Ammon's horn (tissue), 1 donor: ENCODE measurements at regions not wholly inside any gene's neighbourhood (a gene's known extent, or its start where the extent isn't known, plus 50 kb on each side); places are given as distances from the start of the nearest gene placed in this dataset.
"Not testable (repeated sequence)": the region's sequence is repeated elsewhere in the genome, so short reads cannot be mapped to it uniquely, and the experiment has no call there.

Experiments used
- DNase-seq: peaks from one replicate; pipeline ENCODE4 v3.0.0-alpha.2; 2016; ENCODE audit warnings: low spot score

DNA sequence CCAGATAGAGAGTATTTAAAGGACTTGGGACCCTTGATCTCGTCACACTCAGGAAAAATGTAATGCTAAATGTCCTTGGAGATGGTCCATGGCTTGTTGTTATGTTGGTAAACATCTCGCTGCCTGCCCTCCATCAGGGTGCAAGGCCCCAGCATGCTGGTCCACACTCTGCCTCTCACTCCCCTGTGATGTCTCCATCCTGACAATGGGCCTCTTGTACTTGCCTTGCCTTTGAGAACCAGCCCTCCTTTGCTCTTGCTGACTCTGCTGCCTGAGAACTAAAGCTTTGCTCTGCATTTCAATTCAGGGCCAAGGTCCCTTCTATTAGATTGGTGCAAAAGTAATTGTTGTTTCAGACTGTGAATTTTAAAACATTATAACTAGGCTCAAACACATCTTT, 131.0 kb upstream of the LMNTD1 start:
- DNase-seq: peak; percentile 69

DNA sequence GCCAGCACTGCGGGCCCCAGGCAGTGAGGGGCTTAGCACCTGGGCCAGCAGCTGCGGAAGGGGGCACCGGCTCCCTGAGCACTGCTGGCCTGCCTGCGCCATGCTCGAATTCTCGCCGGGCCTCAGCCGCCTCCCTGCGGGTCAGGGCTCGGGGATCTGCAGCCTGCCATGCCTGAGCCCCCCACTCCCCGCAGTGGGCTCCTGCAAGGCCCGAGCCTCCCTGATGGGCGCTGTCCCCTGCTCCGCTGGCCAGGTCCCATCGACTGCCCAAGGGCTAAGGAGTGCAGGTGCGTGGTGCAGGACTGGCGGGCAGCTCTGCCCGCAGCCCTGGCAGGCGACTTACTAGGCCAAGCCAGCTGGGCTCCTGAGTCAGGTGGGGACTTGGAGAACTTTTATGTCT, 133.3 kb upstream of the LMNTD1 start:
- no peak for DNase-seq

DNA sequence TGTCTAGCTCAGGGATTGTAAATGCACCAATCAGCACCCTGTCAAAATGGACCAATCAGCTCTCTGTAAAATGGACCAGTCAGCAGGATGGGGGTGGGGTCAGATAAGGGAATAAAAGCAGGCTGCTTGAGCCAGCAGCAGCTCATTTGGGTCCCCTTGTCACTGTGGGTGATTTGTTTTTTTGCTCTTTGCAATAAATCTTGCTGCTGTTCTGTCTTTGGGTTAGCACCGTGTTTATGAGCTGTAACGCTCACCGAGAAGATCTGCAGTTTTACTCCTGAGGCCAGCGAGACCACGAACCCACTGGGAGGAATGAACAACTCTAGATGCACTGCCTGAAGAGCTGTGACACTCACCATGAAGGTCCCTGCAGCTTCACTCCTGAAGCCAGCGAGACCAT, 134.1 kb upstream of the LMNTD1 start:
- no peak for DNase-seq

DNA sequence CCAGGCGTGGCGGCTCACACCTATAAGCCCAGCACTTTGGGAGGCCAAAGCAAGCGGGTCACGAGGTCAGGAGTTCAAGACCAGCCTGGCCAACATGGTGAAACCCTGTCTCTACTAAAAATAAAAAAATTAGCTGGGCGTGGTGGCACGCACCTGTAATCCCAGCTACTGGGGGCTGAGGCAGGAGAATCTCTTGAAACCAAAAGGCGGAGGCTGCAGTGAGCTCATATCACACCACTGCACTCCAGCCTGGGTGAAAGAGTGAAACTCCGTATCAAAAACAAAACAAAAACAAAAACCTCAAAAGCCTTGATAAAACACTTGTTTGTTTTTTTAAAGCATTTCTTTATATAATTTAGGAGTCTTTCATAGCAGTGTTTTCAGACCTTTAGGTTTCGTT, 135.8 kb upstream of the LMNTD1 start:
- not testable (repeated sequence) for DNase-seq

DNA sequence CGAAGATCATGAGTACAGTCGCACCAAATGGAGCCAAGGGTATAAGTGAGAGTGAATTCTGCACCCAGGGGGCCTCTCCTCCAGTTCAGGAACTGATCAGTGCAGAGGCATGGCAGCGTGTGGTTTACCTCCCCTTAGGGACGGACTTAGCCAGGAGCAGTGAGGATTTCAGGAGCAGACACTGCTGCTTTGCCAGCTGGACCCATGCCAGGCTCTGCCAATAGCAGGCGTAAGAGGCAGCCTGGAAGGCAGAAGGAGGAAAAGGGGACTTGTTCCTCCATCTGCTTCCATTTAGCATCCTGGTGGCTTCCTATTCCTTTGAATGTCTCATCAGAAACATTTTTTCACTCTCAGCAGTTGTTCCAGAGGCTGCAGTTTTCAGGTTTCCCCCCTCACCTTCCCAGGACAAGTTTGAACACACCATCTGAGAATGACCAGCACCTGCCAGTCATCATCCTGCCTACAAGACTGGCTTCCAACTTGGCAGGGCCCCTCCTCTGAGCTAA, 137.0 kb upstream of the LMNTD1 start:
- peak; percentile 62 for DNase-seq

DNA sequence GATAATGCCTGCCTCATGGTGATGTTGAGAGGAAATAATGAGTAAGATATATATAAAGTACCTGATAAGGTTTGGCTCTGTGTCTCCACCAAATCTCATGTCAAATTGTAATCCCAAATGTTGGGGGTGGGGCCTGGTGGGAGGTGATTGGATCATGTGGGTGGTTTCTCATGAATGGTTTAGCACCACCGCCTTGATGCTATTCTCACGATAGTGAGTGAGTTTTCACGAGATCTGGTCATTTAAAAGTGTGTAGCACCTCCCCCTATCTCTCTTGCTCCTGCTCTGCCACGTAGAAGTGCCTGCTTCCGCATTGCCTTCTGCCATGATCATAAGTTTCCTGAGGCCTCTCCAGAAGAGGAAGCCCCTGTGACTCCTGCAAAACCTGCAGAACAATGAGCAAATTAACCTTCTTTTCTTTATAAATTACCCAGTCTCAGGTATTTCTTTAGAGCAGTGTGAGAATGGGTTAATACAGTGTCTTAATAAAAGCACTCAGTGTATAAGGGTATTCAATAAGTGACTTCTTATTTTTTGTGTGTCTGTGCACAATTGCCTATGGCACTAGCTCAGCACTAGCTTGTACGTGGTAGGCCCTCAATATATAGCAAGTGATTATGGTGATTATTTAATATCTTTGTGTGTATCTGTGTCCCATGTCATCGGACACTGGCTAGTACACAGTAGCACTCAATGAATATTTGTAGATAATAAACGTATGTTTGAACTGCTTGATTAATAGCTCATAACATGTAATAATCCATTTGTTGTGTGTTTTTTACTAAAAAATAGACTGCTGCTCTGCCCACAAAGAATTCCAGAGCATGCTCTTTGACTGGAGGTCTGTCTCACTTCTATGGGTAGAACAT, 138.1 kb upstream of the LMNTD1 start:
- DNase-seq: no peak

DNA sequence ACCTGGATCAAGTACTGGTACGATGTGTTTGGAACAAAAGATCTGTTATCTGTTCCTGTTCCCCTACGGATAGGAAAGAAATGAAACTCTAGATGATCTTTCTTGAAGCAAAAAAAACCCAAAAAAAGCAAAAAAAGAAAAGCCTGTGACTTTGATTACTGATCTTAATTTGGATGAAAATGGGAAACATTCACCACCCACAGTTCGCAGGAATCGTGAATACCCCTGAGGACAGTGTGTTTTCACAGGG, 138.7 kb upstream of the LMNTD1 start:
- no peak for DNase-seq

DNA sequence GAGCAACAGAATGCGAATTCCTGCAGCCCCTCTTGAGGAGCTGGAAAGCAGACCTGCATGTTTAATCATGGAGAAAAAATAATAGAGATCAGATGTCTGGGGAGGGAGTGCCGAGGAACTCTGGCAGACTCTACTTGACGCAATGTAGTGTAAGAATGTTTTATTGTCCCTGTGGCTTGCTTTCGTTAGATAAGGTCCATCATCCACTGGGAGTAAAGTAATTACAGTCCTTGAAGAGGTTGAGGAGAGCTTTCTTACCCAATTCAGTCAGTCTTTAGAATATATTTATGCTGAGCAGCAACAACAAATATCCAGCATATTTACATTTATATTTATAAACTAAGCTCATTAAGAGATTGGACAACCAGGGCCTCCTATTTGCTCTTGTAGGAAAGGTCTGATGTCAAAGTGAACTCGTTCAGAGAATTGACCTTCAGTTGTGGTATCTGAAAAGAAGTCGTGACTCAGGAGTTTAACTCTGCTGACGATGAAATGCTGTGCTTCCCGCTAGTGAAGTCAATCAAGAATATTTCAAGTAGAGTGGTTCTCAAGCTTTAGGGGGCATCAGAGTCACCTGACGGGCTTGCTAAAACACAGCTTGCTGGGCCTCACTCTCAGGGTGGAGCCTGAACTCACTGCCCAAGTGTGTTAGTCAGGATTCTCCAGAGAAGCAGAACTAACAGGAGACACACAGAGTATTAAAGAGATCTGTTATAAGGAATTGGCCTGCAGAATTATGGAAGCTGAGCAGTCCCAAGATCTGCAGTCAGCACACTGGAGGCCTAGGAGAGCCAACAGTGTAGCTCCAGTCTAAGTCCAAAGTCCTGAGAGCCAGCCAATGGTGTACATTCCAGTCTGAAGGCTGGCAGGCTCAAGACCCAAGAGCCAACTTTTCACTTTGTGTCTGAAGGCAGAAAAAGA, 139.3 kb upstream of the LMNTD1 start:
- DNase-seq: peak; percentile 9

DNA sequence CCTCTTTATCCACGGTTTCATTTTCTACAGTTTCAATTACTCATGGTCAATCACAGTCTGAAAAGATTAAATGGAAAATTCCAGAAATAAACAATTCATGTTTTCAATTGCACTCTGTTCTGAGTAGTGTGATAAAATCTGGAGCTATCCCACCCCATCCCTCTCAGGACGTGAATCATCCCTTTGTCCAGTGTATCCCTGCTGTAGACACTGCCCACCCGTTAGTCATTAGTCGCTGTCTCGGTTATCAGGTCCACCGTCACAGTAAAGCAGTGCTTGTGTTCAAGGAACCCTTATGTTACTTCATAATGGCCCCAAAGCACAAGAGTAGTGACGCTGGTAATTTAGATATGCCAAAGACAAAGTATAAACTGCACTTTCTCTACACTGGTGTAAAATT, 141.0 kb upstream of the LMNTD1 start:
- DNase-seq: peak; percentile 49

DNA sequence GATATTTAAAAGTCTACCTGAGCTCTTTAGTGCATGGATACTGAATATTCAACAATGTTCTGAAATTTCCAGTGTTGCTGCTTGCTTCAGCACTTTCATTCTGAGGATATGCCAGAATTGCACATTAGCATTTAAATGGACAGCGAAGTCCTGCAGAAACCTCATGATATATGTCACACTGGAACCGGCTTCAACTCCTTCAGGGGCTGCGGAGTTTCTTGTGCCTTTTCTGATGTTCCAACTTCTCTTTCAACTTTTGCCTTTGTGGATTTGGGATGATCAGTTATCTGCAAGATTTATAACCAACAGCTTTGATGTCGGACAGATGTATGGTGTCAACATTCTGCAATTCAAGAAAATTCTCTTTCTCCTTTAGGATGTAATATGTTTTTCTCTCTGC, 142.5 kb upstream of the LMNTD1 start:
- DNase-seq: no peak

DNA sequence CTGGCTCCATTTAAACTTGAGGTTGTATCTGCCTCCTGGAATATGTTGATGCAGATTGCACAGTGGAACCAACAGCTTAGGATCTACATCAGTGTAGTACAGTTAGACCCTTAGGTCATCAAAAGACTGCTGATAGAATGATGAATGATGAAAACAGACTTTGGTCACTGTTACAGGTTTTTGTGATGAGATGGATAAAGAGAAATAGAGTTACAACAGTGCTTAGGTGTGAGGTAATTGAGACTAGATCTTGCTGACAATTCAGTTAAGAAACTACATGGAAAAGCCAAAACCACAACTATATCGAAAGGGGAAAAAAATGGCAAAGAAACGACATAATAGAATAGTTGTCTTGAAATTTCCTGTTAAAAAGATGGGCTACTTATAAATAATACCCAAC, 145.7 kb upstream of the LMNTD1 start:
- no peak for DNase-seq

DNA sequence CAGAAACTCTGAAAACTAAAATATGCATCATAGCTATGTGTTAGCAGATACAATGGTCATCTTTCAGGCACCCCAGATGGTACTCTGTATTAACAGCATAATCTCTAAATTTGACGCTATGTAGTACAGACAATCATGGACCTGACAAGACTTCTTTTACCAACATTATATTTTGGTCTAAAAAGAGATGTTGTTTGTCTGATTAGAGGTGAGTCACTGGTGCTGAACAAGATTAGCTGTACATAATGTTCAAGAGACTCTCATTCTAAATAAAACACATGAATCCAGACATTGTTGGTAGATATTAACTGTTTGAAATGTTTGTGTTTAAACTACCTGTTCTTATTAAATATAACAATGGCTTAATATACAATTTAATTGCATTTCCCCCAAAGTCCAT, 146.4 kb upstream of the LMNTD1 start:
- no peak for DNase-seq

DNA sequence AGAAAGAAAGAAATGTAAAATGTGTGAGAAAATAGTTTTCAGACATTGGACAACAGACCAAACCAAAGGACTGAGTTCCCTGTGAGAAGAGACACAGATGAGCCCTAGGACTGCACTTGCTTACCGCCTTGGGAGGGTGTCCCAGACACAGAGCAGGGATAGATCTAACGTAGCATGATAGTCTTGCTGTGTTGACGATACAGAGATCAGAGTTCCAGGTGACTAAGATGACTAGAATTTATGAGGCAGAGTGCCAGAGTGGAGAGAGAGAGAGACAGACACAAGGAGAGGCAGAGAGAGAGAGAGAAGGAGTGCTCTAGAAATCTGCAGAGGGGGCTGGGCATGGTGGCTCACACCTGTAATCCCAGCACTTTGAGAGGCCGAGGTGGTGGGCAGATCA, 148.2 kb upstream of the LMNTD1 start:
- no peak for DNase-seq

DNA sequence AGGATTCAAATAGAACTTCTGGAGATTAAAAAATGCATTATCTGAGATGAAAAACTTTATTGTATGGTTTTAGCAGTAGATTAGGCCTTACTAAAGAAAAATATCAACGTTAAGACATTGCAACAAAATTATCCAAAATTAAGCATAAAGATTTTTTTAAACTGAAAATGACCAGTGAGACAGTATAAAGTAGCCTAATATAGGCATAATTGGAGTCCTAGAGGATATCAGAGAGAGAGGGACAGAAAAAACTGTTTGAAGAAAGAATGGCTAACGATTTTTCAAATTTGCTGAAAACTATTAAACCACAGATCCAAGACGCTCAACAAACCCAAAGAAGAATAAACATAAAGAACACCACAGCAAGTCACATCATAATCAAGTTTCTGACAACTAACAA, 149.5 kb upstream of the LMNTD1 start:
- DNase-seq: no peak

DNA sequence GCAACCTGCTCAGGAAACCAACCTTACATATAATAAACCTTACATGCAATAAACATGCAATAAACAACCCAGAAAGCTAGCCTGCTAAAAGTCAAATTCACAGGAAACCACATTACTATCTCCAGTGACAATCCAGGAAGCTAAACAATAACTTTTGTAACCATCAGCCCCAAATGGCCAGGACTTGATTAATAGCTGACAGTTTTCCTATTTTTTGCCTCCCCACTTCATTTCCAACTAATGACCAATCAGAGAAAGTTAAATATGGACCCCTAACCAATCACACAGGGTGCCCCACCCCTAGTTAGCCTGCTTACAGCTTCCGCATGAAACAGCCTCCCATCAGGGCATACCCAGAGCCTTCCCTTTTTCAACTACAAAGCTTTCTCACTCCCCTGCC, 152.2 kb upstream of the LMNTD1 start:
- no peak for DNase-seq

DNA sequence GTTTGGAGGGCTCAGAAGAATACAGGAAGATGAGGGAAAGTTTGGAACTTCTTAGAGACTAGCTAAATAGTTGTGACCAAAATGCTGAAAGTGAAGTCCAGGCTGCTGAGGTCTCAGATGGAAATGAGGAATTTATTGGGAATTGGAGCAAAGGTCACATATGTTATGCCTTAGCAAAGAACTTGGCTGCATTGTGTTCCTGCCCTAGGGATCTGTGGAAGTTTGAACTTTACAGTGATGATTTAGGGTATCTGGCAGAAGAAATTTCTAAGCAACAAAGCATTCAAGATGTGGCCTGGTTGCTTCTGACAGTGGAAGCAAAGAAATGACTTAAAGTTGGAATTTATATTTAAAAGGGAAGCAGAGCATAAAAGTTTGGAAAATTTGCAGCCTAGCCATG, 153.6 kb upstream of the LMNTD1 start:
- not testable (repeated sequence) for DNase-seq

DNA sequence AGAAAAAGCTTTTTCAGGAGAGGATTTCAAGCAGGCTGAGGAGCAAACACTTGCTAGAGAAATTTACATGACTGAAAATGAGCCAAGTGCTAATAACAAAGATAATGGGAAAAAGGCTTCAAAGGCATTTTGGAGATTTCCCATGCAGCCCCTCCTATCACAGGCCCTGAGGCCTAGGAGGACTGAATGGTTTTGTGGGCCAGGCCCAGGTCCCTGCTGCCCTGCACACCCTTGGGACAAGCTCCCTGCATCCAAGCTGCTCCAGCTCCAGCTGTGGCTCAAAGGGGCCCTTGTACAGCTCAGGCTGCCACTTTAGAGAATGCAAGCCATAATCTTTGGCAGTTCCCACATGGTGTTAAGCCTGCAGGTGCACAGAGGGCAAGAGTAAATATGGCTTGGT, 154.0 kb upstream of the LMNTD1 start:
- DNase-seq: no peak

DNA sequence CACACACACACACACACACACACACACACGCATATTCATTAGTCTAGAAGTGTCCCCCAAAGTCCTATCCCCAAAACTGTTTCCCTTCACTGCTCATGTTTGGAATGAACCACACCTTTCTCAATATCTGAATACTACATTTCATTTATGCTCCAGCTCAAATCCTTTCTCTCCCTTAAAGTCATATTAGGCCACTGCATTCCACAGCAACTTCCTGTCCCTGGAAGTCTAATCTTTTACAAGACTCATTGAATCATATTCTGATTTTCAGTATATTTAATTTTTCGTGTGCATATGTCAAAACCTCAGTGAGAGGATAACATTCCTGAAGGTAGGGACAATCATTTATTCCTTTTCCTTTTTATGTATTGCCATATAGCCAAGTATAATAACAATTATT, 155.6 kb upstream of the LMNTD1 start:
- DNase-seq: no peak

DNA sequence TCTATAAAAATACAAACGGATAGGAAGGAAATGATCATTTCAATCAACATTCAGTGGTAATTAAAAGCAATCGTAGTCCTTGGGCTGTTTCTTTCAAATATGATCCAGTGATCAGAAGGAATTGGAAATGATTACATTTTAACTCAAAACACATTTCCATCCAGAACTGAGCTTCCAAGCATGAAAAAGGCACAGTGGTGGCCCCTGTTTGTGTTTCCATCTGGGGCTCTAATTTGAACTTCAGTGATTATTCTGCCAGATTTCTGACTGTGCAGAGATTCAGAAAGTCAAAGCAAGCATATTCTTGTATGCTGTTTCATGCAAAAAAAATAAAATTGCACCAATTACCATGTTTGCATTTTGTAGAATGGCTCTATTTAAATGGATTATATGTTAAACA, 157.0 kb upstream of the LMNTD1 start:
- DNase-seq: no peak

DNA sequence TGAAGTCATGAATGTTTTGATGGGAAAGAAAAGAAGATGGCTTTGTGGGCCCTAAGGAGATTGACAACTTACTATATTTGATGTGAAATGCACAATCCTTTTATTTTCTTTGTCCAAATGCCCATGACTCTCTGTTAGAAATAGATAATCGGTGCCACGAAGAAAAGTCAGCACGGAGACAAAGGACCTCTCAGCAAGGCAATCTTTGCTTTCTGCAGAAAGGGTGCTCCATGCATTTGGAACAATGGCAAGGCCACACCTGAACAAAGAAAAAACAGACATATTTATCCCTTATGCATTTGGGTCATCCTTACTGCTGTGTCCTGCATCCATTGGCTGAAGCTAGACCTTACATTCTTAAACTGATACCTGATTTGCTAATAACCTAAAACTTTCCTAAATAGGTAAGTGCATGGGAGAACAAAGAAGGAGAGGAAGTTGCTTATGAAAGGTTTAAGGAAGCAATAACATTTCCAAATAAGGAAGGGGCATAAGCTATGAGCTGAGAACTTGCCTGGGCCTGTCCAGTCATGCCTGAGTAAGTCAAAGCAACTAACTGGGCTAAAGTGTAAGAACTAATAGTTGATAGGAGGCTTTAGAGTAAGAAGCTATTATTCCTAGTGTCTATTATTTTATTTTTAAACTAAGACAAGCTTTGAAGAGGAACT, 158.0 kb upstream of the LMNTD1 start:
- DNase-seq: not testable (repeated sequence)

DNA sequence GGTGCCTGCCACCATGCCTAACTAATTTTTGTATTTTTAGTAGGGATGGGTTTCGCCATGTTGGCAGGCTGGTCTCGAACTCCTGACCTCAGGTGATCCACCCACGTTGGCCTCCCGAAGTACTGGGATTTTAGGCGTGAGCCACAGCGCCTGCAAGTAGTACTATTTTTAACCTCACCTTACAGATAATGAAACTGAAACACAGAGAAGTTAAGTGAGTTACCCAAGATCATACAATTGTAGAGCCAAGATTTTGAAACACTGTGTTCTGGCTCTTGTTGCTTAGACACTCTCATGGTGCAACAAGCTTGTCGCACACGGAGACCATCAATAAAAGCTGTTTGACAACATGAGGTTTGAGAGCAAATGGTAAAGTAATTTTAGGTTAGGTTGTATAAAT, 159.1 kb upstream of the LMNTD1 start:
- DNase-seq: no peak

DNA sequence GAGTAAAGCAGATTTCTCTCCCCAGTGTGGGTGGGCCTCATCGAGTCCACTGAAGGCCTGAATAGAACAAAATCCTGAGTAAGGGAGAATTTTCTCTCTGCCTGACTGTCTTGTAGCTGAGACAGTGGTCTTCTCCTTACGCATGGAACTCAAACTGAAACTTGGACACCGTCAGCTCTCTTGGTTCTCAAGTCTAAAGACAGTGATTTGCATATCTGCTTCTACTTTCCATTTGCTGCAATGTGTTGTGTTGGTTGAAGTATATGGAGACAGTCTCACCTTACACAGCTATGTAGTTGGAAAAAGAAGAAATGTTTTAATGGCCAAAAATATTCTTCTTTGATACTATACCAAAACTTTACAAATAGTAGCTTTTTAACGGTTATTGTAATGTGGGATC, 160.2 kb upstream of the LMNTD1 start:
- no peak for DNase-seq
